OCI-LY1 (cell line): ENCODE measurements at regions not wholly inside any gene's neighbourhood (a gene's known extent, or its start where the extent isn't known, plus 50 kb on each side); places are given as distances from the start of the nearest gene placed in this dataset.

Experiments used
- H2AFZ ChIP-seq: fragments of 200-600 bp; sonication (generic), shearing (Covaris generic); 2 replicates; pipeline ENCODE4 v1.6.0; 2014; ENCODE audit warnings: antibody characterized with exemption, mild to moderate bottlenecking, low read length
- H3F3A ChIP-seq: fragments of 200-600 bp; sonication (generic), shearing (Covaris generic); 2 replicates; pipeline ENCODE4 v1.6.0; 2014; ENCODE audit warnings: mild to moderate bottlenecking, antibody characterized with exemption, low read length, moderate library complexity; ENCODE audit not compliant: insufficient read depth
- H3K27ac ChIP-seq: fragments of 200-600 bp; sonication (generic); 2 replicates; pipeline ENCODE4 v1.5.1; 2014; ENCODE audit warnings: low read length, mixed run types, mild to moderate bottlenecking, low read depth; ENCODE audit not compliant: poor library complexity, severe bottlenecking
- H3K27me3 ChIP-seq: fragments of 200-600 bp; sonication (generic); 2 replicates; pipeline ENCODE4 v1.6.0; 2014; ENCODE audit warnings: antibody characterized with exemption, mild to moderate bottlenecking, low read length, moderate library complexity; ENCODE audit not compliant: insufficient read depth
- H3K36me3 ChIP-seq: fragments of 200-600 bp; sonication (generic); 2 replicates; pipeline ENCODE4 v1.6.1; 2014; ENCODE audit warnings: mild to moderate bottlenecking, antibody characterized with exemption, low read length, moderate library complexity, mixed read lengths; ENCODE audit not compliant: insufficient read depth
- H3K4me1 ChIP-seq: fragments of 200-600 bp; sonication (generic); 2 replicates; pipeline ENCODE4 v1.5.1; 2014; ENCODE audit warnings: mild to moderate bottlenecking, low read length, moderate library complexity; ENCODE audit not compliant: insufficient read depth, severe bottlenecking
- H3K4me2 ChIP-seq: fragments of 200-600 bp; sonication (generic), shearing (Covaris generic); 2 replicates; pipeline ENCODE4 v1.6.1; 2014; ENCODE audit warnings: low read length
- H3K4me3 ChIP-seq: fragments of 200-600 bp; sonication (generic); 2 replicates; pipeline ENCODE4 v1.5.1; 2014; ENCODE audit warnings: low read length, low read depth, mild to moderate bottlenecking, mixed read lengths; ENCODE audit not compliant: poor library complexity, severe bottlenecking
- H3K79me2 ChIP-seq: fragments of 200-600 bp; shearing (Covaris generic); 2 replicates; pipeline ENCODE4 v1.6.1; 2016; ENCODE audit warnings: mixed run types, low read length, mixed read lengths; ENCODE audit not compliant: insufficient read depth
- H3K9ac ChIP-seq: fragments of 200-600 bp; sonication (generic), shearing (Covaris generic); 2 replicates; pipeline ENCODE4 v1.6.1; 2014; ENCODE audit warnings: mild to moderate bottlenecking, low read length, mixed read lengths
- H3K9me2 ChIP-seq: fragments of 200-600 bp; sonication (generic), shearing (Covaris generic); 2 replicates; pipeline ENCODE4 v1.6.1; 2014; ENCODE audit warnings: low read depth, mild to moderate bottlenecking, low read length, mixed read lengths
- H3K9me3 ChIP-seq: fragments of 200-600 bp; shearing (Covaris generic); 2 replicates; pipeline ENCODE4 v1.6.1; 2014; ENCODE audit warnings: low read length, mixed read lengths
- H4K20me1 ChIP-seq: fragments of 200-600 bp; sonication (generic), shearing (Covaris generic); 2 replicates; pipeline ENCODE4 v1.6.0; 2016; ENCODE audit warnings: mild to moderate bottlenecking, low read length; ENCODE audit not compliant: insufficient read depth
- CTCF ChIP-seq: fragments of 200-600 bp; sonication (generic), shearing (Covaris generic); IDR thresholded peaks from 2 replicates; pipeline ENCODE4 v1.5.1; 2017; ENCODE audit warnings: mild to moderate bottlenecking, antibody characterized with exemption, low read length, moderate library complexity, mixed read lengths
- EZH2 ChIP-seq: fragments of 200-600 bp; sonication (generic), shearing (Covaris generic); IDR thresholded peaks from 2 replicates; pipeline ENCODE4 v1.8.0; 2017; ENCODE audit warnings: borderline replicate concordance, mixed run types, mild to moderate bottlenecking, antibody characterized with exemption, low read length, moderate library complexity, mixed read lengths

- Histone ChIP-seq H3F3A (no peaks in the 10 kb centered on the region), H3K79me2 (no peaks in the 10 kb centered on the region), H3K4me3 (no peak overlapping the region), H3K27me3 (no peaks in the 10 kb centered on the region), H3K4me1 (no peaks in the 10 kb centered on the region), H4K20me1 (no peaks in the 10 kb centered on the region), H3K27ac (no peak overlapping the region), H3K36me3 (no peaks in the 10 kb centered on the region), H3K9me2 (no peaks in the 10 kb centered on the region), H3K4me2 (no peak overlapping the region), H3K9me3 (no peaks in the 10 kb centered on the region), H2AFZ (no peak overlapping the region), H3K9ac (no peak overlapping the region)
- TF ChIP-seq CTCF (no peak), EZH2 (no peak)
Measured at GRCh38 chr3:40677749-40678148, 153.0 kb downstream of the ZNF621 start.

- no peaks in the 10 kb centered on the region for H3K9me3 ChIP-seq
- H3K9ac ChIP-seq, result no peak overlapping the region
- H3K27me3 ChIP-seq, result no peaks in the 10 kb centered on the region
- H3K4me3 ChIP-seq, result no peak overlapping the region
- H3K36me3 ChIP-seq, result no peaks in the 10 kb centered on the region
- no peak overlapping the region for H2AFZ ChIP-seq
- no peaks in the 10 kb centered on the region for H3F3A ChIP-seq
- H3K79me2 ChIP-seq, result no peaks in the 10 kb centered on the region
- no peaks in the 10 kb centered on the region for H3K9me2 ChIP-seq
- H3K4me2 ChIP-seq, result no peak overlapping the region
- TF ChIP-seq CTCF (no peak), EZH2 (no peak)
- no peaks in the 10 kb centered on the region for H4K20me1 ChIP-seq
- no peaks in the 10 kb centered on the region for H3K4me1 ChIP-seq
- no peak overlapping the region for H3K27ac ChIP-seq
Measured at GRCh38 chr3:40679290-40679689, 154.5 kb downstream of the ZNF621 start.

- Histone ChIP-seq H3K79me2 (no peaks in the 10 kb centered on the region), H3F3A (no peaks in the 10 kb centered on the region), H3K27ac (no peak overlapping the region), H2AFZ (no peak overlapping the region), H3K4me2 (no peak overlapping the region), H3K4me3 (no peak overlapping the region), H3K27me3 (no peaks in the 10 kb centered on the region), H4K20me1 (no peaks in the 10 kb centered on the region), H3K9me3 (no peaks in the 10 kb centered on the region), H3K4me1 (no peaks in the 10 kb centered on the region), H3K9ac (no peak overlapping the region), H3K36me3 (no peaks in the 10 kb centered on the region), H3K9me2 (no peaks in the 10 kb centered on the region)
- TF ChIP-seq EZH2, result no peak
- no peak for TF ChIP-seq CTCF
Measured at GRCh38 chr3:40680685-40681657, 156.2 kb downstream of the ZNF621 start.
